CD14-positive monocyte (primary cell): ENCODE measurements at regions not wholly inside any gene's neighbourhood (a gene's known extent, or its start where the extent isn't known, plus 50 kb on each side); places are given as distances from the start of the nearest gene placed in this dataset.

Experiments used
- DNase-seq, 3 donors: peaks; one replicate each; pipeline ENCODE4 v3.0.0-alpha.2; 2011 to 2022
- H2AFZ ChIP-seq: 2 replicates; pipeline ENCODE4 v1.6.0; 2012; ENCODE audit warnings: mild to moderate bottlenecking, low read depth, low read length, inconsistent platforms; ENCODE audit not compliant: insufficient read depth, poor library complexity, severe bottlenecking
- H3K27ac ChIP-seq, 2 donors: 1 replicate in 1 of 2; 2 replicates in 1 of 2; pipeline ENCODE4 v1.5.1; 2012 to 2013; ENCODE audit warnings: low read length in 2 of 2, control low read depth in 1 of 2, inconsistent platforms in 1 of 2, low read depth in 1 of 2, mild to moderate bottlenecking in 1 of 2
- H3K27me3 ChIP-seq, 2 donors: one replicate each; pipeline versions ENCODE4 v1.6.0 to v1.6.1; 2011 to 2013; ENCODE audit warnings: low read length in 2 of 2; ENCODE audit not compliant: control insufficient read depth in 2 of 2, insufficient read depth in 2 of 2
- H3K36me3 ChIP-seq, 2 donors: replicated peaks in 1 of 2; 1 replicate in 1 of 2; 2 replicates in 1 of 2; pipeline versions ENCODE4 v1.5.1 to v1.6.1; 2012 to 2013; ENCODE audit warnings: low read length in 2 of 2, control low read depth in 1 of 2, inconsistent platforms in 1 of 2, mild to moderate bottlenecking in 1 of 2; ENCODE audit not compliant: insufficient read depth in 2 of 2, control insufficient read depth in 1 of 2
- H3K4me1 ChIP-seq, 2 donors: 1 replicate in 1 of 2; 2 replicates in 1 of 2; pipeline versions ENCODE4 v1.5.1 to v1.6.1; 2012 to 2013; ENCODE audit warnings: low read length in 2 of 2, control low read depth in 1 of 2, inconsistent platforms in 1 of 2, mild to moderate bottlenecking in 1 of 2, moderate library complexity in 1 of 2; ENCODE audit not compliant: insufficient read depth in 2 of 2, control insufficient read depth in 1 of 2
- H3K4me2 ChIP-seq: replicated peaks from 2 replicates; pipeline ENCODE3; 2012; ENCODE audit warnings: low read length, moderate library complexity, mild to moderate bottlenecking; ENCODE audit not compliant: poor library complexity, severe bottlenecking; ENCODE audit errors: extremely low read depth
- H3K4me3 ChIP-seq, 3 experiments: fragments of 200-600 bp in 1 of 3; sonication (generic) in 1 of 3; replicated peaks in 1 of 3; 1 replicate in 2 of 3; 2 replicates in 1 of 3; pipeline ENCODE4 v1.5.1; 2011 to 2013; ENCODE audit warnings: low read length in 3 of 3, mild to moderate bottlenecking in 3 of 3, control low read depth in 2 of 3, low read depth in 2 of 3, inconsistent platforms in 1 of 3, moderate library complexity in 1 of 3
- H3K79me2 ChIP-seq: 2 replicates; pipeline ENCODE4 v1.6.0; 2012; ENCODE audit warnings: mild to moderate bottlenecking, control low read depth, inconsistent platforms, low read length, moderate library complexity; ENCODE audit not compliant: insufficient read depth
- H3K9ac ChIP-seq: 2 replicates; pipeline ENCODE4 v1.6.0; 2017; ENCODE audit warnings: low read length, mild to moderate bottlenecking; ENCODE audit not compliant: insufficient read depth, poor library complexity, severe bottlenecking
- H3K9me3 ChIP-seq, 2 donors: replicated peaks in 1 of 2; 1 replicate in 1 of 2; 2 replicates in 1 of 2; pipeline versions ENCODE4 v1.5.1 to v1.6.1; 2012 to 2013; ENCODE audit warnings: low read length in 2 of 2, control low read depth in 1 of 2; ENCODE audit not compliant: control insufficient read depth in 1 of 2, insufficient read depth in 1 of 2
- H4K20me1 ChIP-seq: 2 replicates; pipeline ENCODE4 v1.6.0; 2012; ENCODE audit warnings: mild to moderate bottlenecking, low read length, control low read depth, moderate library complexity; ENCODE audit not compliant: insufficient read depth
- H3K27ac Mint-ChIP-seq, 7 donors: one replicate each; pipeline ENCODE4 v1.8.0; 2020; ENCODE audit warnings: mild to moderate bottlenecking in 7 of 7, mixed read lengths in 7 of 7, moderate library complexity in 6 of 7, inconsistent platforms in 2 of 7
- H3K27me3 Mint-ChIP-seq, 3 donors: one replicate each; pipeline ENCODE4 v1.8.0; 2021 to 2022; ENCODE audit warnings: low read depth in 3 of 3, mild to moderate bottlenecking in 3 of 3, mixed read lengths in 3 of 3, moderate library complexity in 3 of 3, inconsistent platforms in 1 of 3
- H3K36me3 Mint-ChIP-seq, 2 donors: one replicate each; pipeline ENCODE4 v1.8.0; 2020; ENCODE audit warnings: mixed read lengths in 2 of 2, inconsistent platforms in 1 of 2, mild to moderate bottlenecking in 1 of 2
- H3K4me1 Mint-ChIP-seq: one replicate; pipeline ENCODE4 v1.8.0; 2020; ENCODE audit warnings: mild to moderate bottlenecking, mixed read lengths
- H3K4me3 Mint-ChIP-seq, 2 donors: one replicate each; pipeline ENCODE4 v1.8.0; 2020; ENCODE audit warnings: mild to moderate bottlenecking in 2 of 2, mixed read lengths in 2 of 2, moderate library complexity in 1 of 2
- H3K9me3 Mint-ChIP-seq, 7 donors: one replicate each; pipeline ENCODE4 v1.8.0; 2020 to 2022; ENCODE audit warnings: mixed read lengths in 7 of 7, mild to moderate bottlenecking in 6 of 7, moderate library complexity in 6 of 7, inconsistent platforms in 2 of 7
- CTCF ChIP-seq: fragments of 200-600 bp; IDR thresholded peaks from one replicate; pipeline ENCODE4 v1.8.0; 2022; ENCODE audit warnings: antibody characterized with exemption, mild to moderate bottlenecking
- WGBS: methylation state at CpG from one replicate; pipeline ENCODE4 v1.1.5; 2013; ENCODE audit warnings: missing lambda C conversion rate; ENCODE audit not compliant: insufficient coverage; 5-methylcytosine and 5-hydroxymethylcytosine counted together
- intact Hi-C, 2 donors: fragments of 100-400 bp; cut with micrococcal nuclease; formaldehyde crosslinking; loops; one replicate each; pipeline versions ENCODE4 v1.15.0 to v1.15.1; 2023

GRCh38 chr4:126719852-126720251, 912.9 kb upstream of the INTU start:
- no peak overlapping the region for H2AFZ ChIP-seq
- no peak overlapping the region for H3K9ac ChIP-seq
- peaks cover 0 to 3% (median 0%) of the 10 kb centered on the region in 3 donors for H3K27me3 Mint-ChIP-seq
- intact Hi-C loops = no loop called here
- H3K9me3 ChIP-seq = peaks cover 3 to 8% of the 10 kb centered on the region in 2 donors
- no peak overlapping the region for H3K4me3 ChIP-seq
- H3K4me3 Mint-ChIP-seq = no peak overlapping the region
- no peak overlapping the region for H3K27ac ChIP-seq
- no peaks in the 10 kb centered on the region for H3K79me2 ChIP-seq
- no peak for TF ChIP-seq CTCF
- WGBS = no CpG with 5 or more reads among the region's 3 CpGs
- peaks cover 0 to 5% (median 4%) of the 10 kb centered on the region in 7 donors for H3K9me3 Mint-ChIP-seq
- no peak for DNase-seq
- no peaks in the 10 kb centered on the region for H3K36me3 ChIP-seq
- no peak overlapping the region for H3K27ac Mint-ChIP-seq
- H3K4me1 ChIP-seq = no peaks in the 10 kb centered on the region
- no peaks in the 10 kb centered on the region for H3K36me3 Mint-ChIP-seq
- H3K4me2 ChIP-seq = no peak overlapping the region
- no peaks in the 10 kb centered on the region for H3K4me1 Mint-ChIP-seq
- no peaks in the 10 kb centered on the region for H3K27me3 ChIP-seq
- no peaks in the 10 kb centered on the region for H4K20me1 ChIP-seq

GRCh38 chr4:126725906-126726305, 906.9 kb upstream of the INTU start:
- peaks cover 0 to 7% (median 5%) of the 10 kb centered on the region in 7 donors for H3K9me3 Mint-ChIP-seq
- H3K4me1 ChIP-seq = no peaks in the 10 kb centered on the region
- H3K36me3 Mint-ChIP-seq = no peaks in the 10 kb centered on the region
- H3K36me3 ChIP-seq = no peaks in the 10 kb centered on the region
- H3K79me2 ChIP-seq = no peaks in the 10 kb centered on the region
- no peak overlapping the region for H2AFZ ChIP-seq
- no peaks in the 10 kb centered on the region for H3K9me3 ChIP-seq
- no peak for TF ChIP-seq CTCF
- H3K27me3 Mint-ChIP-seq = no peaks in the 10 kb centered on the region
- no peaks in the 10 kb centered on the region for H4K20me1 ChIP-seq
- H3K9ac ChIP-seq = no peak overlapping the region
- no peak overlapping the region for H3K4me3 Mint-ChIP-seq
- intact Hi-C loops = no loop called here
- no peaks in the 10 kb centered on the region for H3K4me1 Mint-ChIP-seq
- H3K4me2 ChIP-seq = no peak overlapping the region
- no peaks in the 10 kb centered on the region for H3K27me3 ChIP-seq
- DNase-seq = no peak
- H3K27ac ChIP-seq = no peak overlapping the region
- no peak overlapping the region for H3K27ac Mint-ChIP-seq
- H3K4me3 ChIP-seq = no peak overlapping the region
